ENCODE measurements at regions not wholly inside any gene's neighbourhood (a gene's known extent, or its start where the extent isn't known, plus 50 kb on each side); places are given as distances from the start of the nearest gene placed in this dataset.

- TF ChIP-seq ZNF280B (CRISPR knock-in tag; IDR thresholded peaks at IDR 0.05) = no peak
- no peak for TF ChIP-seq USF2 (CRISPR knock-in tag; IDR thresholded peaks at IDR 0.05)
- TF ChIP-seq CEBPZ (IDR thresholded peaks at IDR 0.05; ENCODE audit: borderline replicate concordance, low read depth, low read length) = no peak
- TF ChIP-seq EZH2 (IDR thresholded peaks at IDR 0.05; ENCODE audit: borderline replicate concordance, low read depth, low read length) = no peak
- TF ChIP-seq KDM4B (IDR thresholded peaks at IDR 0.05; ENCODE audit: borderline replicate concordance in 2 of 2, low read depth in 1 of 2) = no peak
- TF ChIP-seq FOS (IDR thresholded peaks at IDR 0.05; ENCODE audit: extremely low read depth, insufficient read length) = no peak
Measured at GRCh38 chr6:122145246-122145645, 254.2 kb upstream of the HSF2 start.

Data from K562 (cell line).